ENCODE measurements at regions not wholly inside any gene's neighbourhood (a gene's known extent, or its start where the extent isn't known, plus 50 kb on each side); places are given as distances from the start of the nearest gene placed in this dataset.
"Not testable (repeated sequence)": the region's sequence is repeated elsewhere in the genome, so short reads cannot be mapped to it uniquely, and the experiment has no call there.

DNA sequence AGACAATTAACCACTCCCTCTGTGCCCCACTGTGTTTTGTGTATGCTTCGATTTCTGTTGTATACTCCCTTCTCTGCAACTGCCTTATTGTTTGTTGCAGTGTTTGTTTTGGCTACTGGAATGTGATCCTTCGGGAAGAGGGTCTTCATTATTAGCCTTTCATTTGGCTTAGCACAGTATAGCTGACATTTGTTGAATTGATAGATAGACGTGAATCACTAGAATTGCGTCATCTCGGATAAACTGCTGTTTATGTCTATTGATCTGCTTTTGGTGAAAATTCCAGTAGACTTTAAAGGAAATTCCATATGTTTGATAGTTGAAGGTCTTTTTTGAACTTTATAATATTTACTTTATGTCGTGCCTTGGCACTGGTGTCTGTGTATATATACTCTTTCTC, 189.9 kb upstream of the EYA4 start:
- no peak for DNase-seq (ENCODE audit: low read depth)

DNA sequence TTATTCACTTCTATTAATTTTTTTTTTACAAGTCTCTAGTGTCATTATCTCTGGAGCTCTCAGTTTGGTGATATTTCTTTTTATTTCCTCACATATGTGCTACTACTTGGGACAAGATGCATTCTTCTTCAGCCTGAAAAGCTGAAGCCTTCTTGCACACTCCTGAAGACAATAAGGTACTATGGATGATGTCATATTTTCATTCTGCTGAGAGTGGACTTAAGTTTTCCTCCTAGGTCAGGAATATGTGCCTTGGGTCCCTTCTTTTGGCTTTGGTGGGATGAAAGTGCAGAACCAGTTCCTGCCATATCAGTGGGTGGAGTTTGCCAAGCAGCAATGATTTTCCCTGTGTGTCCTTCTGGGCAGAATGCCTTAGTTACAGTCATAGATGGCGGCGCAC, 188.7 kb upstream of the EYA4 start:
- no peak for DNase-seq (ENCODE audit: low read depth)

DNA sequence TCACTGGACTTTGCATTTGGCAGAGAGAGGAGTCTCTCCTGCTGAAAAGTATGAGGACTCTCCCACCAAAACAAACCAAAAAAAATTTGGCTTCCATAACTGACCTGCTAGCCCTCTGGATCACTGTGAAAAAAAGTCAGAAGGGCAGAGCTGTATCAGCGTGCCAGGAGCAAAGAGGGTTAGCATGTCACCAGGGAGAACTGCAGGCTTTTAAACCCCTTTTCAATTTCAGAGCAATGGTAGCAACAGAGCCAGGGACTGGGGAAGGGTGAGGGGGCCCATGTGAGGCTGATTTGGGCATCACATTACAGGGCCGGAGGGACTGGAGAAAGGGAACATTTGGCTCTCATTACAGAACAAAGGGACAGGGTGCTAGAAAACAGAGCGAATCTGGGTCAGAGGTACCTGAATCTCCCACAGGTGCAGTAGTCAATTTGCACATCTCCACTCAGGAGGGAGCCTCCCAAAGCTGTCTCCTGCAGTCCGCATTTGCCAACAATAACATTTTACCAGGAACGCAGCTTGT, 185.7 kb upstream of the EYA4 start:
- no peak for DNase-seq (ENCODE audit: low read depth)

DNA sequence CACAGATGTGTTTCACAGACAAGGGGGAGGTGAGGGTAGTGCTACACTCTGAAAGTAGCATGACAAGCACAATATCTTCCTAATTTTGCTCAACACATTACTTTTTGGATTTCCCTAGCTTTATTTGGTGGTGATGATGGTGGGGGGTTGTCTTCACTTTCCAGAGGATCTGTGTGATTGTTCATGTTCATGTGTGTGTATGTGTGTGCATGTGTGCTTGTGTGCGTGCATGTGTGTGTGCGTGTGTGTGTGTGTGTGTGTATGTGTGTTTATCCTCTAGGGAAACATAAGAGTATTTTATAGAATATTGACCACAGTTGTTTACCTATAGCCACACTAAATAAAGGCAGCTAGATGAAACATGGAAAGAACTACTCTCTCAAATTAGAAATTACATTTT, 183.8 kb upstream of the EYA4 start:
- DNase-seq (ENCODE audit: low read depth) = no peak

DNA sequence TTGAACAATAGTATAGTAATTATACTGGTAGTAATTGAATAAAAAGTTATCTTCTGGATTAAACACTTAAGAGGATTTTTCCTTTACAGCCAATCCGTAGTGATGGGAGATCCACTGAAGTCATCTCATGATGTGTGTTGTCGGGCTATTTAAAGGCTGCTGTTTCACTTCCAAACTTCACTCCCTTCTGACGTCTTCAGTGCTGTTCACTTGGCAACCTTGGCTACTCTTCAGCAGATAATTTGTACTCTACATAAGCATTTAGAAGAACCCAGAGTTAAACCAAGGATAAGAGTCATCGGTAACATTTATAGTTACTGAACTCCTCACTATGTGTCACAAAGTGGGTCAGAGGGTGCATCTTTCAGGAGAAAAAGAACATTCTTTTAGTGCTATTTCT, 179.1 kb upstream of the EYA4 start:
- peak; percentile 78 for DNase-seq (ENCODE audit: low read depth)

DNA sequence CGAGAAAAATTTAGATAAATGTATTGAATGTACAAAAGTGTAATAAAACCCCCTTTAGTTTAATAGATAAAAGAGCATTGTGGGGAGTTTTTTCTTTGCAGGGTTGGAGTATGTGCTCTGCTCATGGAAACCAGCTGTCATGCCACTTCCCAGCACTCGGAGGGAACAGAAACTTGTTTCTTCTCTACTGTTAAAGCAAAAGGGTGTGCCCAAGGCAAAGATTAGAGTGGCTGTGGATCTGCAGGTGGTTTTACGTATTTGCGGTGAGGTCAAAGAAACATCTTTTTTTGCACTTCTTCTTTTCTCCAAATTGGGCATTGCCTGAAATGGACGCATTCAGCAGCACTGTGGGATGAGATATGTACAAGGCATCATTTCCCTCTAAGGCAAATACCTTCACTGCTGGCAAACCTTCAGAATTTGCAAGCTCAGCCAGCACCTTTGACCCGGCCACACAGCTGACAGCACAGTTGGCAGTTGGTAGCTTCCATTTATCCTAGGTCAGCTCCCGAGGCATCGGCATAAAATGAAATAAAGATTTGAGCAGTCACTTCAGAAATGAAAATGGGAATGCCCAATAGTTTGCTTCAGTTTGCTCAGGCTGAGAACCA, 178.4 kb upstream of the EYA4 start:
- no peak for DNase-seq (ENCODE audit: low read depth)

DNA sequence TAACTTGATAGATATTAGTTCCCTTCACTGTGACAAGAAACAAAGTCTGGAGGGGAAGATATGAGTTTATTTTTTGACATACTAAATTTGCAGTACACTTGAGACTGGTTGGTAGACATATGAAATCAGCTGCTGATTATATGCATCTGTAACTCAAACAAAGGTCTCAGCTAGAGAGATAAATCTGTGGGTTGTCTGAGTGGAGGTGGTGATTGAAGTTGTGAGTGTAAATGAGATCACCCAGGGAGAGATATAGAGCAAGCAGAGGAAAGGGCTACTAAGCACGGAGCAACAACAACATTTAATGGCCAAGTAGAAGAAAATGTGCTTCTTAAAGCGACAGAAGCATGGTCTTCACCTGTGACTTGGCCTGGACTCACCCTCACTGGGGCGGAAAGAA, 173.2 kb upstream of the EYA4 start:
- no peak for DNase-seq (ENCODE audit: low read depth)

DNA sequence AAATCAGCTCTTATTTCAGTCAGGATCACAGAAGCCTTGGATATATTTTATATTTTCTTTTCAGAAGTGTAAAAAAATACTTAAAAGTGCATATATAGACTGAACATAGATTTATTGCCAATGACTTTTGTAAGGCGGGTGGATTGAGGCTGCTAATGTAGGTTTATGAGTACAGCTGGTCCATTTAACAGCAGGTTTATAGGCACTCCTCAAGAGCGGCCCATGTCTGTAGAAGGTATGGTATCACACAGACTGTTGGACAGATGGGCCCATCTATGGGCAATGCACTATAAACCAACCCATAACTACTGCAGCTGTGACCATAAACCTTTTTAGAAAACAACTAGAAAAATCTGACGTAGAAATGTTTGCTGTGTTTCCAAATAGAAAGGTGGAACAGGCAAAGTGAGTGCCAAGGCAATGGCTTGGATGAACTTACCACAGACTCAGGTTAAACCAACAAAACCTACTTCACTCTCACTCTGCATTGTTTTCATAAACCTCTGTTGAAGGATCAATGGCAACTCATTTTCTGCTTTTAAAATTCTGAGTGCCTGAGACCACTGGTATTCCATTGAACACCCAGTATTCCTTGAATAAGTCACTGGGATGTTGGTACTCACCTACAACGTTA, 170.6 kb upstream of the EYA4 start:
- DNase-seq (ENCODE audit: low read depth) = no peak

DNA sequence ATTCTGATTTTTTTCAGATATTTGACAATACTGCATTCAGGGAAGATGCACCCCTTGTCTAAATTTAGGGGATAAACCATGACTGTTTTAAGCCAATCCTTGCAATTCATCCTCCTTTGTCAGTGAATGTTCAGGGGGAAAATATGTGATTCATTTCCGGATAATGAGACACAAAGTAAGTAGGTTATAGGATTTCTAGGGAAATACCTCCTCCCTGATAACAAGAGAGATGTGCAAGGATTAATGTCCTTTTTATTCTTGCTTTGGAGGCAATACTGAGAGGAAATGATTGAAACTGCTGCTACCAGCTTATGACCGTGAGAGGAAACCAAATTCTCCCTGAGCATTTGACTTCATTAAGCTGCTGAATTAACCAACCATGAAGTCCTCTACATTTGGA, 161.3 kb upstream of the EYA4 start:
- DNase-seq (ENCODE audit: low read depth) = no peak

DNA sequence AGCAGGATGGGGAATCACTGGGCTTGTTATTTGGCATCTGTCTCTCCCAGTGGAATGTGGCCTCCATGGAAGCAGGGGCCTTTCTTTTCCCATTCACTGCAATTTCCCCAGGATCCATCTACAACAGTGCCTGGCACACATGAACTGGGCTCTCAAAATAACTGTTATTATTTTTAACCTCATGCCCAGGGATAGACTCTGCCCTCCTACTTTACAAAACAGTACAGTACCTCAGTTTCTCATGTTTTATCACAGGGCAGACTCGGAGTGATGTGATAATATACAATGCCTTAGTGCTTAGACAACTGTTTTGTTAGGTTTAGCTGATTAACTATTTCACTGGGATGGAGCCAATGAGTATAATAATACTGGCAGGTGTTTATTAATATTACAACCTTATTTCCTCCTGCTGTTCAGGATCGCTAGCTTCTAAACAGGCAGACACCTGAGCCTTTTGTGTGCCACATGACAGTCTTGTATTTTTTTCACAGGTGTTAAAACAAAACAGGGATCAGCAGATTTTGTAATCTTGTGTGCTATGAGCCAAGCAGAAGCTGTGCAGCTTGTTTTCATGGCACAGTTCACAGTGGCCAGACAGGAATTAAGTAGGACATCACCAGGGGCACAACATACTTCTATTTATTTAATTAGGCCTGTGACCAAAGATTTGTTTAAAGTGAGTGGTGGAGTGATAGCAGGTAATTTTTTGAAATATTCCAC, 157.7 kb upstream of the EYA4 start:
- no peak for DNase-seq (ENCODE audit: low read depth)

DNA sequence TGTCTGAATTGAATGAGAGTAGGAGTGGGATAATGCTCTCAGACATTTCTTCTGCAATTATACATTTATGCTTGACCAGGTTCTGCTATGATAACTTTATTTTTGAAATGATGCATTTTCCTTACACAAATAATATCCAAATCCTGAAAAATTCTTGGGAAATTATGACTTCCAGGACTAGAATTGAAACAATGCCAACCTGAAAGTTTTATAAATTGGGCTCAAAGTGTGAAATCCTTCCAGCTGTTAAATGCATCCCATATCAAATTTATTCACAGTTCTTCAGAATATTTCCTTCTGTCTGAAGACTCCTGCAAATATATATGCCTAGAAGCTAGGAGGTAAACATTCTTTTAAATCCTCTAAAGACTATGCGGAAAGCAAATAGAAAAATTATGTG, 155.7 kb upstream of the EYA4 start:
- no peak for DNase-seq (ENCODE audit: low read depth)

DNA sequence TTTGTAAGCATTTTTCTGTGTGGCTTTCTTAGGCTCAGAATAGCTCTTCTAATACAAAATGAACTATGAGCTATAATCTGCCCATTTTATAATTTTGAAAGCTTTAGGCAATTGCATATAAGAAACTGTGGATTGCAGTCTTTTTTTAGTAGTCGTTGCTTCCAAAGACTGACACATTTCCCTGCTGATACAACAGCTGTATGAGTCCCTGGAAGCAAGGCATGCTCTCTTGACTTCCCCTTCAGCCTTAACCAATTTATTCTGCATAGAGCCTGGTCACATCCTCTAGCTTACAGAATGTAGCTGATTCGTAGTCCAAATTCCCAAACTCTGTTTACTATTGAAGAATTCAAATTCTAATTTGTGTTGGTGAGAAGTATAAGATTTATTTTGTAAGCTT, 155.3 kb upstream of the EYA4 start:
- no peak for DNase-seq (ENCODE audit: low read depth)

DNA sequence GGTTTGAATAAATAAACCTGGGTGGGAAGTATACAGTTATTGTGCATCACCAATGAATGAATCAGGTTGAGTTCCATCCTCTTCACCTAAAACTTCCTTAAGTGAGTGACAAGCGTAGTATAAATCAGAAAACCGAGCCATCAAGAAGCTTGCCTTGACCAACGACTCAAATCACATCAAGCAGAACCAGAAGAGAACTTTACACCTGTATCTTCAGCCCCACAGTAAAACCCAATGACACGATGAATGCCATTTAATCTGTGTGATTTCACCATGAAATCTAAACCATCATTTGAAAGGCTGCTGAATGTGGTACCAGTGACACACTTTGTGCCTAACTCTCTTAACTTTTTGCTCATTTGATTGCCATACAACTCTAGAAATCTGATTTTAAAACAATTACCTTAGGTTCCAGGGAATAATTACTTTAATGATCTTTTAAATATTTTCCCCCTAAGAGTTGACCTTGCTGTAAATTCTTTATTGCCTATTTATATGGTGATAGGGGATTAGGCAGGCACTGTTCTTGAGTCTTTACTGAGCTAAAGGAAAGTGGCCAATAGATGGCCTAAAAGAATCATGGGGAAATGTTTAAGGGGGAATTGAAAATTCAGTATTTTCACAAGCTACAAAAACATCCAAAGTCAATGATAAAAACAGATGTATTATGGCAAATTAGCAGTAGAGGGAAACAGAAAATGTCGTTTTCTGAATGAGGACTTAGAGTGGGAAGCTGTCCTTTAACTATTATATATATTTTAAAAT, 152.0 kb upstream of the EYA4 start:
- DNase-seq (ENCODE audit: low read depth) = no peak

DNA sequence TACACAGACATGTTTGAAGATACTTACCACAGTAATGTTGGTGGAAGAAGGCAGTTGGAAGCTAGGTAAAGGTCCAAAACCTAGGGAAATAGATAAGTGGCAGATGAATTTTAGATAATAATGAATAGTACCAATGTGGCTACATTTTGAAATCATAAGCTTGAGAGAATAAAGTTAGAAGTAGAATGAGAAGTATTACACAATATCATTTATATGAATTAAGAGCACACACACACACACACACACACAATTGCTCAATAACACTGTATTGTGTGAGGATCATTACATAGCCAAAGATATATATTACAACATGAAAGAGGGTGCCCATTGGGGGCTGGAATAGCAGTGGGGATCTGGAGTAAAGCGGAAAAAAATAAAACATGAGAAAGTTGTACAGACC, 149.0 kb upstream of the EYA4 start:
- no peak for DNase-seq (ENCODE audit: low read depth)

DNA sequence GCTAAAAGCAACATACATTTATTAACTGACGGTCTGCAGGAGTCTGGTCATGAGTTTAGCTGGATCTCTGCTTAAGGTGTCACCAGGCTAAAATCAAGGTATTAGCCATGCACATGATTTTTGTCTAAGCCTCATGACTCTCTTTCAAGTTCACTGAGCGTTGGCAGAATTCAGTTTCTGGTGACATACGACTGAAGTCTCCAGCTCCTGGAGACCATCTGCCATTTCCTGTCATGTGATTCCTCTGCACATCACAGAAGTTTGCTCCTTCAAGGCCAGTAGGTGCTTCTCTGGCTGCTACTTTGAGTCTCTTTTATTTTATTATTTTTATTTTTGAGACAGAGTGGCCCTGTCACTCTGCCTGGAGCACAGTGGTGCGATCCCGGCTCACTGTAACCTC, 148.4 kb upstream of the EYA4 start:
- no peak for DNase-seq (ENCODE audit: low read depth)

DNA sequence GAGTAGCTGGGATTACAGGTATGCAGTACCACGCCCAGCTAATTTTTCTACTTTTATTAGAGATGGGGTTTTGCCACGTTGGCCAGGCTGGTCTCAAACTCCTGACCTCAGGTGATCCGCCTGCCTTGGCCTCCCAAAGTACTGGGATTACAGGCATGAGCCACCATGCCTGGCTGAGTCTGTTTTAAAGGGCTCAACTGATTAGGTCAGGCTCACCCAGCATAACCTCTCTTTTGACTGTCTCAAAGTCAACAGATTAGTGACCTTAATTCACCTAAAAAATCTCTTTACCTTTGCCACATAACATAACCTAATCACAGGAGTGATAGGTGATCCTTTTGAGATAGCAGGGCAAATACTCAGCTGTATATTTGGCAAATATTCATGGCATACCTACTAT, 147.9 kb upstream of the EYA4 start:
- DNase-seq (ENCODE audit: low read depth) = not testable (repeated sequence)

DNA sequence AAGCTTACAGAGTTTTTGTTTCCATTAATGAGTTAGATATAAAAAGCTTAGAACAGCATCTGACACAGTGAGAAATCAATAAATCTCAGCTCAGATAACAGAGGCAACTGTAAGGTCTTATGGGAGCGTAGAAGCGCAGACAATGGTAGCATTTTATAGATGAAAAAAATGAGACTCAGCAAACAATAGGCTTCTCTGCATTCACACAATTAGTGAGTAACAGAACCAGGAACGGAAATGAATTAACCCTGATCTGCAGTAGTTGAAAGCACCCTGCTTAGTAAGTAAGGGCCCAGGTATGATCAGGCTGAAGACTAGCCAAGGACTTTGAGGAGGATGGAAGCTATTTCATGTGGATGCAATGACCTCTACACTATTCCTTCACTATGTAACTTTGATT, 147.2 kb upstream of the EYA4 start:
- DNase-seq (ENCODE audit: low read depth) = no peak

DNA sequence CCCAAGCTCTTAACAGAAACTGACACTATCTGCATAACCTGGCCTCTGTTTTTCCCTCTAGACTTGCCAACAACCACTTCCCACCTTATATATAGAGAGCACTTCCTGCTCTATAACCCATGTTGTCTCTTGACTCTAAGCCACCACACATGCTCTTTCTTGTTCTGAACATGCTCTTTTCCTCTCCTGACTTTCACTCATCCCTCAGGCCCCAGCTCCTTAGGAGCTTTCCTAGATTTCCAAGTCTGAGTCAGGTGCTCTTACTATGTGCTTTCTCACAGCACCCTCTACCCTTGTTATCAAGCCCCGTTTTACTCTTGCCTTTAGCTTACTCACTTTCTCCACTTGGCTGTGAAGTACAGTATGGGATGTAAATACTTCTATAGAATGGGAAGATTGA, 143.9 kb upstream of the EYA4 start:
- no peak for DNase-seq (ENCODE audit: low read depth)

DNA sequence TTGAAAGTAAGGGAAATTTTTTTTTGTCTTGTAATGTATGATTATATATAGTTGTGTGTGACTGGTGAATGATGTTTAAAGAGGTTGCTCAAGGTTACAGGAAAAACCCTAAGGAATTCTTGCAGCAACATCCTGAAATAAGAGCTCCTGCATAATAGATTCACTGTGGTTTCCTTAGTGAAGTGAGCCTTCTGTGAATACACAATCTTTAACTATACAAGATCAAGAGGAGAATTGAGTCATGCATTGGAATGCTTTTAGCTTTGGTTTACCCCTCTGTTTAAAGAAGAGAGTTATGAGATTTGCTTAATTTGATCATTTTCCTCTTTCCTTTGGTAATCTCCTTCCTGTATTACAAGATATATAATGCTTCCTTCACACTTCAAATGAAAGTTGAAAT, 141.6 kb upstream of the EYA4 start:
- peak; percentile 76 for DNase-seq (ENCODE audit: low read depth)

DNA sequence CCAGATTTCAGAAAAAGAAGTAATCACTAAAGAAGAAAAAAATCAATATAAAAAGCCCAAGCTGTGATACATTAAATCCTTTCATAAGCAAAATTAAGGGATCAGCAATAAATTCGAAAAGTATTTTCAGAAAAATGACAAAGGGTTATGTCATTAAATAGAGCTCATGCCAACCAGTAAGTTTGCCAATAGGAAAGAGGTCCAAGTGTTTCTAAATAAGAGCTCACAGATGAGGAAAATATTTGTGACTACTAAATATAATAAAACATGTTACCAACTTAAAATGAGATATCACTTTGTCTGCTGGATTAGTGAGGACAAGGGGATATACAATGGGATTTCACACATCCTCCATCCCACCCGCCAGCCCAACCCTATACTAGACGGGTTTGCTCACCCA, 140.3 kb upstream of the EYA4 start:
- DNase-seq (ENCODE audit: low read depth) = peak; percentile 5

DNA sequence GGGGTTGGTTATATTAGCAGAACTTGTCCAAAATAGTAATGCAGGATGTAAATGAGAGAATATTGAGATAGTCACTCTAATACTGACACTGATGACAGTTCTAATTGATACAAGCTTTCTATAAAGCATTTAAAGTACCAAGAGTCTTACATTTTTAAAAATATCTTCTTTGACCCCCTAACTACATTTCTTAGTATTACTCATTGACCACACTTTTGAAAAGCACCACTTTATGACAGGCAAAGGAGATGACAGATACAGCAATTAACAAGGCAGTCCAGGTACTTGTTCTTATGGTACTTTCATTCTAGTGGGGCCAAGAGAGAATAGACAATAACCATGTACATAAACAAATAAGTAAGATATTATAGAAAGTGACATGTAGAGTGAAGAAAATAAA, 139.4 kb upstream of the EYA4 start:
- DNase-seq (ENCODE audit: low read depth) = no peak

DNA sequence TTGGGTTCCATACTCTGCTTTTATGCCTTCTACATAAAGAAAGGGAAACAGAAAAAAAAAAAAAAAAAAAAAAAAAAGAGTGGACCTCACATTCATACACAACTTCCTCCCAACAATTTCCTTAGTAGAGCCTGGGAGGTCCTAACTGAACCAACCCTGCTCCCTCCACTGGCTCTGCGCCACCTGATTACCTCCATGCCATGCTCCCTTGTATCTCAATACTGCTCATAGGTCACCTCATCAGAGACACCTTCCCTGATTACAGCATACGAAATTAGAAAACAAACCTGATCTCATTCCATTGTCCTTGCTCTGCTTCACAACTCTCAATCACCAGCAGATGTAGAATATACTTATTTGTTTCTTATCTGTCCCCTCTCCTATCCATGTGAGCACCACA, 134.2 kb upstream of the EYA4 start:
- DNase-seq (ENCODE audit: low read depth) = no peak

DNA sequence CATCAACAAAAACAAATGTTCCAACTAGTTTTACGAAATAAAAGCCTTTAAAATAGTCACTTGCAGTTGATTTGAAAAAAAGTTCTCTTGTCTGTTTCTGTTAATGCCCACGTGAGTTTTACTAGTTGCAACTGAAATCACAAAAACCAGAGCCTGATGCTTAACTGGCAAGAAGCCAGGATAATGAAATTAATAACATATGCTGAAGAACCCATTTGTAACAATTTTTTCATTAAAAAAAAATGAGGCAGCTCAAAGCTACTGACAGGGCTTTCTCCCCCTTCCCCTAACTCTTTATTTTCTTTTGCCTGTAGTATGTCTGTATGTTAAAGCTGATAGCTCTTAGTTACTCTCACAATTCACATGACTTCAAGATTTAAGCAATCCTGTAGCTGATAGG, 132.7 kb upstream of the EYA4 start:
- DNase-seq (ENCODE audit: low read depth) = no peak
